Adipocyte (in vitro differentiated cells): ENCODE measurements at regions not wholly inside any gene's neighbourhood (a gene's known extent, or its start where the extent isn't known, plus 50 kb on each side); places are given as distances from the start of the nearest gene placed in this dataset.
"Not testable (repeated sequence)": the region's sequence is repeated elsewhere in the genome, so short reads cannot be mapped to it uniquely, and the experiment has no call there.

Source experiments
- DNase-seq: peaks from one replicate; pipeline ENCODE4 v3.0.0-alpha.2; 2015; ENCODE audit warnings: low read depth
- H3K27me3 ChIP-seq: replicated peaks from 2 replicates; pipeline ENCODE4 v1.7.0; 2013; ENCODE audit warnings: mild to moderate bottlenecking, low read length, moderate library complexity; ENCODE audit not compliant: control insufficient read depth, insufficient read depth
- H3K36me3 ChIP-seq: 2 replicates; pipeline ENCODE4 v1.7.0; 2013; ENCODE audit warnings: low read length, mild to moderate bottlenecking, moderate library complexity; ENCODE audit not compliant: control insufficient read depth, insufficient read depth, severe bottlenecking
- H3K4me1 ChIP-seq: 2 replicates; pipeline ENCODE4 v1.7.0; 2013; ENCODE audit warnings: mild to moderate bottlenecking, low read length, moderate library complexity; ENCODE audit not compliant: control insufficient read depth, insufficient read depth
- H3K4me3 ChIP-seq: 2 replicates; pipeline ENCODE4 v1.7.0; 2013; ENCODE audit warnings: mild to moderate bottlenecking, low read length, moderate library complexity
- H3K9ac ChIP-seq: 2 replicates; pipeline ENCODE4 v1.7.0; 2013; ENCODE audit warnings: mild to moderate bottlenecking, low read length, moderate library complexity
- H3K9me3 ChIP-seq: 2 replicates; pipeline ENCODE4 v1.7.0; 2013; ENCODE audit warnings: mild to moderate bottlenecking, low read length, moderate library complexity; ENCODE audit not compliant: control insufficient read depth

GRCh38 chr20:22963581-22963980 is 71.5 kb upstream of the SSTR4 start:
- Histone ChIP-seq H3K27me3 (peaks cover 30% of the 10 kb centered on the region), H3K9me3 (peaks cover 11% of the 10 kb centered on the region), H3K9ac (no peak overlapping the region), H3K4me1 (no peaks in the 10 kb centered on the region), H3K4me3 (no peak overlapping the region), H3K36me3 (no peaks in the 10 kb centered on the region)
- DNase-seq: no peak

- peaks cover 23% of the 10 kb centered on the region for H3K27me3 ChIP-seq
- no peaks in the 10 kb centered on the region for H3K36me3 ChIP-seq
- no peak for DNase-seq
- peaks cover 13% of the 10 kb centered on the region for H3K9me3 ChIP-seq
- H3K4me1 ChIP-seq: no peaks in the 10 kb centered on the region
- no peak overlapping the region for H3K9ac ChIP-seq
- H3K4me3 ChIP-seq: no peak overlapping the region
These were observed 68.2 kb upstream of the SSTR4 start for GRCh38 chr20:22966787-22967464.

- H3K9ac ChIP-seq, DNase-seq: not testable (repeated sequence)
- H3K27me3 ChIP-seq: peaks cover 26% of the 10 kb centered on the region
These were observed 67.4 kb upstream of the SSTR4 start for GRCh38 chr20:22967706-22968105.

GRCh38 chr20:22969031-22969430 is 66.1 kb upstream of the SSTR4 start:
- not testable (repeated sequence) for H3K9ac ChIP-seq, H3K36me3 ChIP-seq, H3K4me1 ChIP-seq, DNase-seq, H3K4me3 ChIP-seq
- H3K27me3 ChIP-seq: peaks cover 26% of the 10 kb centered on the region
- peaks cover 13% of the 10 kb centered on the region for H3K9me3 ChIP-seq

More at GRCh38 chr20:22967706-22968105, 67.4 kb upstream of the SSTR4 start:
- H3K4me1 ChIP-seq, H3K36me3 ChIP-seq, H3K4me3 ChIP-seq: not testable (repeated sequence)
- peaks cover 13% of the 10 kb centered on the region for H3K9me3 ChIP-seq

DNA sequence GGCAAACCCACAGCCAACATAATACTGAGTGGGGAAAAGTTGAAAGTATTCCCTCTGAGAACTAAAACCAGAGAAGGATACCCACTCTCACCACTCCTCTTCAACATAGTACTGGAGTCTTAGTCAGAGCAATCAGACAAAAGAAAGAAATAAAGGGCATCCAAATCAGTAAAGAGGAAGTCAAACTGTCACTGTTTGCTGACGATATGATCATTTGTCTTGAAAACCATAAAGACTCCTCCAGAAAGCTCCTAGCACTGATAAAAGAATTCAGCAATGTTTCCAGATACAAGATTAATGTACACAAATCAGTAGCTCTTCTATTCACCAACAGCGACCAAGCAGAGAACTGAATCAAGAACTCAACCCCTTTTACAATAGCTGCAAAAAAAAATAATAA is 64.0 kb upstream of the SSTR4 start:
- DNase-seq, H3K9ac ChIP-seq, H3K4me3 ChIP-seq, H3K4me1 ChIP-seq, H3K36me3 ChIP-seq: not testable (repeated sequence)
- Histone ChIP-seq H3K9me3 (peaks cover 13% of the 10 kb centered on the region), H3K27me3 (peaks cover 40% of the 10 kb centered on the region)

- peaks cover 10% of the 10 kb centered on the region for H3K4me1 ChIP-seq
- H3K27me3 ChIP-seq: peaks cover 45% of the 10 kb centered on the region
- peak; percentile 30 for DNase-seq
- H3K9me3 ChIP-seq: peaks cover 2% of the 10 kb centered on the region
- H3K36me3 ChIP-seq: no peaks in the 10 kb centered on the region
- no peak overlapping the region for H3K4me3 ChIP-seq
- no peak overlapping the region for H3K9ac ChIP-seq
These were observed 60.8 kb upstream of the SSTR4 start for GRCh38 chr20:22974354-22974753.

GRCh38 chr20:22977047-22977785 is 57.9 kb upstream of the SSTR4 start:
- no peak for DNase-seq
- peaks cover 3% of the 10 kb centered on the region for H3K9me3 ChIP-seq
- no peak overlapping the region for H3K9ac ChIP-seq
- H3K4me3 ChIP-seq: no peak overlapping the region
- H3K36me3 ChIP-seq: no peaks in the 10 kb centered on the region
- peaks cover 67% of the 10 kb centered on the region for H3K27me3 ChIP-seq
- peaks cover 10% of the 10 kb centered on the region for H3K4me1 ChIP-seq

DNA sequence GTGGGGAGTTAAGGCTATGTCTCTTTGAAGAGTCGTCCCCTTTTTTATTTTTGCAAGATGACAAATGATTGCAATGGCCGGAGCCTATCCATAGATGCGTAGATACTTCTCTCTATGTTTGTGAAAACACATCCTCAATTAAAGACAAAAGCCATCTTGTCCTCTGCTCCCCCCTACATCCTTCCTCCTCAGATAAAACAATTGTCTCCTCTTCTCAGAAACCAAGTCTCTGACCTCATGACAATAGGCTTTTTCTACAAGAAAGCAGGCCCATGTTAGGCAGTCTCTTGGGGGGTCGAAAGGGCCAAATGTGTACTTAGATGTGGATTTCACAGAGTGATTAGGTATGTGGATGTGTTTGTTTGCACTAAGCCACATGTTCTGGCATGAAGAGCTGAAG is 51.1 kb upstream of the SSTR4 start:
- H3K36me3 ChIP-seq: no peaks in the 10 kb centered on the region
- H3K9ac ChIP-seq: no peak overlapping the region
- no peaks in the 10 kb centered on the region for H3K4me1 ChIP-seq
- DNase-seq: no peak
- peaks cover 47% of the 10 kb centered on the region for H3K27me3 ChIP-seq
- H3K9me3 ChIP-seq: peaks cover 10% of the 10 kb centered on the region
- no peak overlapping the region for H3K4me3 ChIP-seq

DNA sequence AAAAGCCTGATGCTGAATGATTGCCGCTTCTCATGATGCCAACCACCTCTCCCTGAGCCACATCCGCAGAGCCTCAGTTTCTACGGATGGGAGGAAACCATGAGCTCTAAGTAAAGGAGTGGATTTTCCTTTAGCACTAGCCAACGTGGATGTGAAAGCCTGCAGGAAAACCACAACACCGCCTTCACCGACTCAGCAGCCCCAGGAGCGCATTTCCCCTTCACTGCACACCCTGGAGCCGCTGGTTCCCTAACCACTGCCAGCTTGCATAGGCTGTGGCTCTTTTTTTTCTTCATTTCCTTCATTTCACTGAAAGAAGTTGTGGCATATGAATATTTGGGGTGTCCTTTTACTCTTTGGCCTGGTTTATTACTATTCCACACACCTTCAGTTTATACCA is 50.5 kb upstream of the SSTR4 start:
- no peaks in the 10 kb centered on the region for H3K4me1 ChIP-seq
- peaks cover 41% of the 10 kb centered on the region for H3K27me3 ChIP-seq
- H3K36me3 ChIP-seq: no peaks in the 10 kb centered on the region
- DNase-seq: no peak
- H3K4me3 ChIP-seq: no peak overlapping the region
- H3K9ac ChIP-seq: no peak overlapping the region
- peaks cover 10% of the 10 kb centered on the region for H3K9me3 ChIP-seq

GRCh38 chr20:22985239-22985778 is 49.8 kb upstream of the SSTR4 start:
- H3K36me3 ChIP-seq: no peaks in the 10 kb centered on the region
- H3K4me3 ChIP-seq: no peak overlapping the region
- DNase-seq: no peak
- peaks cover 10% of the 10 kb centered on the region for H3K9me3 ChIP-seq
- H3K27me3 ChIP-seq: peaks cover 35% of the 10 kb centered on the region
- no peaks in the 10 kb centered on the region for H3K4me1 ChIP-seq
- H3K9ac ChIP-seq: no peak overlapping the region
